Transverse colon (tissue), 4 donors: ENCODE measurements at regions not wholly inside any gene's neighbourhood (a gene's known extent, or its start where the extent isn't known, plus 50 kb on each side); places are given as distances from the start of the nearest gene placed in this dataset.

Source experiments
- DNase-seq: peaks from one replicate; pipeline ENCODE4 v3.0.0-alpha.2; 2019
- H3K27ac ChIP-seq, 4 donors: fragments of 200-600 bp; sonication (generic); 2 replicates each; pipeline ENCODE4 v1.5.1; 2016 to 2018; ENCODE audit warnings: inconsistent platforms in 4 of 4
- H3K27me3 ChIP-seq: fragments of 200-600 bp; sonication (generic); 2 replicates; pipeline ENCODE4 v1.5.1; 2017; ENCODE audit warnings: inconsistent platforms
- H3K36me3 ChIP-seq, 4 donors: fragments of 200-600 bp; sonication (generic); 2 replicates each; pipeline ENCODE4 v1.5.1; 2017 to 2019; ENCODE audit warnings: inconsistent platforms in 4 of 4
- H3K4me1 ChIP-seq, 4 donors: fragments of 200-600 bp; sonication (generic); 2 replicates each; pipeline ENCODE4 v1.5.1; 2017 to 2020; ENCODE audit warnings: inconsistent platforms in 4 of 4
- H3K4me3 ChIP-seq, 4 donors: fragments of 200-600 bp; sonication (generic); 1 replicate in 1 of 4; 2 replicates in 3 of 4; pipeline versions ENCODE4 v1.5.1 to v1.6.1; 2017 to 2019; ENCODE audit warnings: inconsistent platforms in 4 of 4
- H3K9me3 ChIP-seq, 2 donors: fragments of 200-600 bp; sonication (generic); 2 replicates each; pipeline ENCODE4 v1.5.1; 2017 to 2019; ENCODE audit warnings: inconsistent platforms in 2 of 2
- EP300 ChIP-seq: sonication (generic); formaldehyde crosslinking; IDR thresholded peaks from one replicate; pipeline ENCODE4 v1.6.1; 2017; ENCODE audit warnings: antibody characterized with exemption, low read depth
- POLR2A ChIP-seq: fragments of 450-650 bp; IDR thresholded peaks from one replicate; pipeline ENCODE4 v1.6.1; 2016; ENCODE audit warnings: antibody characterized with exemption, mild to moderate bottlenecking, moderate library complexity
- POLR2AphosphoS5 ChIP-seq, 3 donors: sonication (generic); formaldehyde crosslinking; IDR thresholded peaks; one replicate each; pipeline ENCODE4 v1.6.1; 2016; ENCODE audit warnings: antibody characterized with exemption in 3 of 3
- WGBS, 2 donors: methylation state at CpG; one replicate each; pipeline ENCODE4 v1.1.5; 2018; ENCODE audit warnings: low coverage in 1 of 2; 5-methylcytosine and 5-hydroxymethylcytosine counted together
- in situ Hi-C, 4 donors: fragments of 200-750 bp; cut with MboI; loops; one replicate each; pipeline versions ENCODE4 v1.15.0 to v1.15.1; 2017; ENCODE audit warnings: low sequenced_read_pairs in 3 of 4, low pct_ligation_motif_present in 1 of 4, low pct_unique_long_range_greater_than_20kb in 1 of 4
- intact Hi-C: fragments of 100-400 bp; cut with DNase I; formaldehyde crosslinking; loops from one replicate; pipeline ENCODE4 v1.15.1; 2023; ENCODE audit warnings: low total_unique reads
- TF ChIP-seq, protein P1 (sequence below), 5 experiments: fragments of 200-600 bp in 3 of 5; fragments of 450-650 bp in 2 of 5; sonication (generic) in 3 of 5; IDR thresholded peaks; 1 replicate in 2 of 5; 2 replicates in 3 of 5; pipeline ENCODE4 v1.5.1; 2016 to 2017; ENCODE audit warnings: antibody characterized with exemption in 5 of 5, inconsistent platforms in 3 of 5, mild to moderate bottlenecking in 2 of 5, moderate library complexity in 1 of 5

DNA sequence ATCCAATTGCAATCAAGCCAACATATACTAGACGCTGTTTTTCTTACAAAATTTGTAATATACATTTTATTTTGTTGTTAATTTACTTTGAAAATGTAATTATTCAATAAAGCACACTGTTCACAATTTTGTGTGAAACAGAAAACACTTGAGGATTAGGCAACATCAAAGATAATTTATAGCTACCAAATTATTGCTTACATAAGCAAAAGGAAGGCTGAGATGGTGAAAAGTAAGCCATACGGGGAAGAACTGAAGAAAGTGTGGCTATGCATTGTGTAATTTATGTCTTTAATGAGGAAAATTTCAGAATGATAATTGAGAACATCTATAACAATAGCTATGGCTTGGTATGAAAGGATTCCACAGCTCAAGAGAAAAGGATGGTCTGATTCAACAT is 192.0 kb downstream of the RNF144B start:
- in situ Hi-C loops, result loop anchor here in 1 of 4 donors (25.0 kb wide), 1 partner anchor 1483 kb away; no protein-coding TSS in a partner anchor
- TF ChIP-seq, protein P1, sequence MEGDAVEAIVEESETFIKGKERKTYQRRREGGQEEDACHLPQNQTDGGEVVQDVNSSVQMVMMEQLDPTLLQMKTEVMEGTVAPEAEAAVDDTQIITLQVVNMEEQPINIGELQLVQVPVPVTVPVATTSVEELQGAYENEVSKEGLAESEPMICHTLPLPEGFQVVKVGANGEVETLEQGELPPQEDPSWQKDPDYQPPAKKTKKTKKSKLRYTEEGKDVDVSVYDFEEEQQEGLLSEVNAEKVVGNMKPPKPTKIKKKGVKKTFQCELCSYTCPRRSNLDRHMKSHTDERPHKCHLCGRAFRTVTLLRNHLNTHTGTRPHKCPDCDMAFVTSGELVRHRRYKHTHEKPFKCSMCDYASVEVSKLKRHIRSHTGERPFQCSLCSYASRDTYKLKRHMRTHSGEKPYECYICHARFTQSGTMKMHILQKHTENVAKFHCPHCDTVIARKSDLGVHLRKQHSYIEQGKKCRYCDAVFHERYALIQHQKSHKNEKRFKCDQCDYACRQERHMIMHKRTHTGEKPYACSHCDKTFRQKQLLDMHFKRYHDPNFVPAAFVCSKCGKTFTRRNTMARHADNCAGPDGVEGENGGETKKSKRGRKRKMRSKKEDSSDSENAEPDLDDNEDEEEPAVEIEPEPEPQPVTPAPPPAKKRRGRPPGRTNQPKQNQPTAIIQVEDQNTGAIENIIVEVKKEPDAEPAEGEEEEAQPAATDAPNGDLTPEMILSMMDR (IDR thresholded peaks at IDR 0.05), result no peak
- TF ChIP-seq EP300, result no peak
- no peak for TF ChIP-seq POLR2AphosphoS5 (IDR thresholded peaks at IDR 0.05)
- no peak for TF ChIP-seq POLR2A

DNA sequence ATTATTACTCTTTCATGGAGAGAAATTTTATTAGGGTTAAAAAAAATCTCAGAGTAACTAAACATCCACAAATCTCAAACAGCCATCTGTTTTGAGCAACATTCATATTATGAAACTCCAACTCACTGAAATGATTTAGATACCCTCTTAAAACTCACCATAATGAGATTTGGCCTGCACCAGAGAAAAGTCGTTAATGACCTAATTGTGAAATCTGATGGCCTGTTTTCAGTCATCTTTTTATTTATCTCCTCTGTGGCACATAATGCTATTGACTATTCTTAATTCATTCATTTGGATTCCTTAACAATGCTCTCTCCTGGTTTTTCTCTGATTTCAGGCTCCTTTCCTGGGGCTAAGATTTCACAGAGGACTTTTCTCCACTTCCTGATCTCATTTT is 192.7 kb downstream of the RNF144B start:
- Histone ChIP-seq H3K27me3 (no peaks in the 10 kb centered on the region), H3K4me1 (peaks cover 0 to 5% (median under 1%) of the 10 kb centered on the region in 4 donors), H3K36me3 (no peaks in the 10 kb centered on the region), H3K9me3 (no peaks in the 10 kb centered on the region), H3K27ac (no peak overlapping the region), H3K4me3 (no peak overlapping the region)
- in situ Hi-C loops (loop anchor here in 2 of 4 donors (10.0 to 25.0 kb wide), 2 partner anchors 1475 to 1482 kb away; no protein-coding TSS in a partner anchor), intact Hi-C loops (no loop called here)
- WGBS, 2 donors, result 49 to 55% methylated on average over 1 of the region's 1 CpG
- no peak for DNase-seq
- TF ChIP-seq EP300, result no peak
- no peak for TF ChIP-seq POLR2A
- TF ChIP-seq, protein P1 (IDR thresholded peaks at IDR 0.05), result no peak

More for the DNA sequence above, 192.0 kb downstream of the RNF144B start:
- H3K27ac ChIP-seq, result no peak overlapping the region
- no peak for DNase-seq
- 57 to 66% methylated on average over 2 of the region's 2 CpGs for WGBS, 2 donors
- intact Hi-C loops, result no loop called here
- no peak overlapping the region for H3K4me3 ChIP-seq
- H3K27me3 ChIP-seq, result no peaks in the 10 kb centered on the region
- H3K9me3 ChIP-seq, result no peaks in the 10 kb centered on the region
- no peaks in the 10 kb centered on the region for H3K4me1 ChIP-seq
- H3K36me3 ChIP-seq, result no peaks in the 10 kb centered on the region

- Histone ChIP-seq H3K4me1 (peaks cover 0 to 6% (median 2%) of the 10 kb centered on the region in 4 donors), H3K9me3 (no peaks in the 10 kb centered on the region), H3K4me3 (no peak overlapping the region), H3K36me3 (no peaks in the 10 kb centered on the region), H3K27ac (no peak overlapping the region), H3K27me3 (no peaks in the 10 kb centered on the region)
- no peak for TF ChIP-seq EP300
- TF ChIP-seq, protein P1 (IDR thresholded peaks at IDR 0.05), result no peak
- no peak for TF ChIP-seq POLR2A
- TF ChIP-seq POLR2AphosphoS5 (IDR thresholded peaks at IDR 0.05), result no peak
- intact Hi-C loops, result no loop called here
- WGBS, 2 donors, result 80 to 81% methylated on average over 4 of the region's 4 CpGs
- in situ Hi-C loops, result loop anchor here in 2 of 4 donors (10.0 to 25.0 kb wide), 2 partner anchors 1470 to 1478 kb away; no protein-coding TSS in a partner anchor
- no peak for DNase-seq
Observed at GRCh38 chr6:18584372-18584771, 197.2 kb downstream of the RNF144B start.

GRCh38 chr6:18585032-18585573 is 198.0 kb downstream of the RNF144B start:
- no peak for TF ChIP-seq POLR2A
- TF ChIP-seq POLR2AphosphoS5 (IDR thresholded peaks at IDR 0.05), result no peak
- TF ChIP-seq, protein P1 (IDR thresholded peaks at IDR 0.05), result no peak
- no peak for TF ChIP-seq EP300
- DNase-seq, result peak; percentile 60
- peaks cover 0 to 6% (median 2%) of the 10 kb centered on the region in 4 donors for H3K4me1 ChIP-seq
- no peaks in the 10 kb centered on the region for H3K36me3 ChIP-seq
- no peaks in the 10 kb centered on the region for H3K9me3 ChIP-seq
- no peak overlapping the region for H3K4me3 ChIP-seq
- WGBS, 2 donors, result 22 to 43% methylated on average over 2 to 4 of the region's 4 CpGs
- intact Hi-C loops (no loop called here), in situ Hi-C loops (loop anchor here in 2 of 4 donors (10.0 to 25.0 kb wide), 2 partner anchors 1470 to 1477 kb away; no protein-coding TSS in a partner anchor)
- no peak overlapping the region for H3K27ac ChIP-seq
- H3K27me3 ChIP-seq, result no peaks in the 10 kb centered on the region
